ENCODE measurements at regions not wholly inside any gene's neighbourhood (a gene's known extent, or its start where the extent isn't known, plus 50 kb on each side); places are given as distances from the start of the nearest gene placed in this dataset.
A peak's percentile ranks its signal among the peaks of the same experiment; 100 is the strongest.
"Not testable (repeated sequence)": the region's sequence is repeated elsewhere in the genome, so short reads cannot be mapped to it uniquely, and the experiment has no call there.

- ChIA-PET POLR2A (ENCODE audit: low non-redundant PET) (no interaction called here), CTCF (interaction anchor here (0.6 kb wide), 1 partner anchor 17 kb away, joined by 3 read pairs; no protein-coding TSS in a partner anchor)
- H3K27ac ChIP-seq = no peak overlapping the region
- TF ChIP-seq CTCF (conservative IDR thresholded peaks at IDR 0.05; ENCODE audit: low read depth) = no peak
- DNase-seq (ENCODE audit: low spot score) = no peak
Observed at GRCh38 chr6:151689499-151690201, 117.8 kb upstream of the ESR1 start.

GRCh38 chr6:151690303-151690702, 117.2 kb upstream of the ESR1 start:
- no peak overlapping the region for H3K27ac ChIP-seq
- ChIA-PET POLR2A (ENCODE audit: low non-redundant PET) (no interaction called here), CTCF (no interaction called here)
- TF ChIP-seq CTCF (conservative IDR thresholded peaks at IDR 0.05; ENCODE audit: low read depth) = no peak
- no peak for DNase-seq (ENCODE audit: low spot score)

GRCh38 chr6:151690768-151691562, 116.5 kb upstream of the ESR1 start:
- CTCF ChIA-PET = interaction anchor here (0.7 kb wide), 1 partner anchor 394 kb away, joined by 3 read pairs; no protein-coding TSS in a partner anchor

GRCh38 chr6:151692216-151692615, 115.3 kb upstream of the ESR1 start:
- DNase-seq (ENCODE audit: low spot score) = no peak
- CTCF ChIA-PET = no interaction called here
- POLR2A ChIA-PET (ENCODE audit: low non-redundant PET) = no interaction called here
- TF ChIP-seq CTCF (conservative IDR thresholded peaks at IDR 0.05; ENCODE audit: low read depth) = no peak
- no peak overlapping the region for H3K27ac ChIP-seq

More at GRCh38 chr6:151690768-151691562, 116.5 kb upstream of the ESR1 start:
- DNase-seq (ENCODE audit: low spot score) = no peak
- POLR2A ChIA-PET (ENCODE audit: low non-redundant PET) = no interaction called here
- no peak overlapping the region for H3K27ac ChIP-seq
- TF ChIP-seq CTCF (conservative IDR thresholded peaks at IDR 0.05; ENCODE audit: low read depth) = no peak

- no peak for DNase-seq (ENCODE audit: low spot score)
- ChIA-PET POLR2A (ENCODE audit: low non-redundant PET) (no interaction called here), CTCF (interaction anchor here (0.9 kb wide), 1 partner anchor 12 kb away, joined by 4 read pairs; no protein-coding TSS in a partner anchor)
- H3K27ac ChIP-seq = no peak overlapping the region
- TF ChIP-seq CTCF (conservative IDR thresholded peaks at IDR 0.05; ENCODE audit: low read depth) = no peak
Observed at GRCh38 chr6:151693366-151693765, 114.1 kb upstream of the ESR1 start.

- ChIA-PET CTCF (interaction anchor here (1.0 kb wide), 1 partner anchor 70 kb away, joined by 3 read pairs; no protein-coding TSS in a partner anchor), POLR2A (ENCODE audit: low non-redundant PET) (no interaction called here)
- no peak overlapping the region for H3K27ac ChIP-seq
- peak; percentile 75 for DNase-seq (ENCODE audit: low spot score)
- no peak for TF ChIP-seq CTCF (conservative IDR thresholded peaks at IDR 0.05; ENCODE audit: low read depth)
Observed at GRCh38 chr6:151695156-151695555, 112.3 kb upstream of the ESR1 start.

- ChIA-PET CTCF (interaction anchor here (0.6 kb wide), 1 partner anchor 1264 kb away, joined by 3 read pairs; no protein-coding TSS in a partner anchor), POLR2A (ENCODE audit: low non-redundant PET) (interaction anchor here (0.7 kb wide), 1 partner anchor 108 kb away, joined by 3 read pairs; no protein-coding TSS in a partner anchor)
- not testable (repeated sequence) for DNase-seq (ENCODE audit: low spot score); H3K27ac ChIP-seq
Observed at GRCh38 chr6:151696302-151696701, 111.2 kb upstream of the ESR1 start.
